PFSK-1 (cell line): ENCODE measurements at regions not wholly inside any gene's neighbourhood (a gene's known extent, or its start where the extent isn't known, plus 50 kb on each side); places are given as distances from the start of the nearest gene placed in this dataset.

Source experiments
- POLR2AphosphoS5 ChIP-seq: IDR thresholded peaks from 2 replicates; pipeline ENCODE4 v1.6.1; 2012; ENCODE audit warnings: low read depth, mild to moderate bottlenecking, control low read depth, low read length, moderate library complexity
- TAF1 ChIP-seq: IDR thresholded peaks from 2 replicates; pipeline ENCODE4 v1.6.1; 2012; ENCODE audit warnings: low read length, control low read depth, borderline replicate concordance; ENCODE audit not compliant: insufficient read depth
- TF ChIP-seq, protein P1 (sequence below), 2 experiments: IDR thresholded peaks; 2 replicates each; pipeline versions ENCODE4 v1.6.1 to v1.8.0; 2011 to 2012; ENCODE audit warnings: low read depth in 2 of 2, low read length in 2 of 2, control low read depth in 1 of 2, inconsistent platforms in 1 of 2, mild to moderate bottlenecking in 1 of 2, moderate library complexity in 1 of 2; ENCODE audit not compliant: insufficient read depth in 1 of 2

DNA sequence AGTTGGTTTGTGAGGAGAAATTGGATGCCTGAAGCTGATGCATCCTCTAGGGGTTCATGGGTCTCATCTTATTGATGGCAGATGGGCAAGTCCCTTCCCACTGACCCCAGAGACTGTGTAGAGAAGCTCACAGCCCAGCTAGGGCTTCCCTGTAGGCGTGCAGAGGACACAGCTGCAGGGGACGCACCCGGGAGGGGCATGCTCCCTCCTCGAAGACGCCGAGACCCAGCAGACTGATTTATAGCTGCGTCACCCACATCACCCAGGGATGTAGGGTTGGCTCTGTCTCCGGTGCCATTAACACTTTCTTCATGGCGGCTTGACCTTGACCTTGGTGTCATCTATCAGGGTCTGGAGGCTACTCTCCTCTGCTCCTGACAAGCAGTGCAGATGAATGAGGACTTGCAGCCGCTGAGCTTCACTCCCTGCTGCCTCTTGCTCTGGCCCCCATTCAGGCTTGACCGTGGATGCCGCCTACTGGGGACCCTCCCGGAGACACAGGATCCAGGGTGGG, 549.7 kb downstream of the TCERG1L start:
- TF ChIP-seq TAF1 = no peak
- TF ChIP-seq, protein P1, sequence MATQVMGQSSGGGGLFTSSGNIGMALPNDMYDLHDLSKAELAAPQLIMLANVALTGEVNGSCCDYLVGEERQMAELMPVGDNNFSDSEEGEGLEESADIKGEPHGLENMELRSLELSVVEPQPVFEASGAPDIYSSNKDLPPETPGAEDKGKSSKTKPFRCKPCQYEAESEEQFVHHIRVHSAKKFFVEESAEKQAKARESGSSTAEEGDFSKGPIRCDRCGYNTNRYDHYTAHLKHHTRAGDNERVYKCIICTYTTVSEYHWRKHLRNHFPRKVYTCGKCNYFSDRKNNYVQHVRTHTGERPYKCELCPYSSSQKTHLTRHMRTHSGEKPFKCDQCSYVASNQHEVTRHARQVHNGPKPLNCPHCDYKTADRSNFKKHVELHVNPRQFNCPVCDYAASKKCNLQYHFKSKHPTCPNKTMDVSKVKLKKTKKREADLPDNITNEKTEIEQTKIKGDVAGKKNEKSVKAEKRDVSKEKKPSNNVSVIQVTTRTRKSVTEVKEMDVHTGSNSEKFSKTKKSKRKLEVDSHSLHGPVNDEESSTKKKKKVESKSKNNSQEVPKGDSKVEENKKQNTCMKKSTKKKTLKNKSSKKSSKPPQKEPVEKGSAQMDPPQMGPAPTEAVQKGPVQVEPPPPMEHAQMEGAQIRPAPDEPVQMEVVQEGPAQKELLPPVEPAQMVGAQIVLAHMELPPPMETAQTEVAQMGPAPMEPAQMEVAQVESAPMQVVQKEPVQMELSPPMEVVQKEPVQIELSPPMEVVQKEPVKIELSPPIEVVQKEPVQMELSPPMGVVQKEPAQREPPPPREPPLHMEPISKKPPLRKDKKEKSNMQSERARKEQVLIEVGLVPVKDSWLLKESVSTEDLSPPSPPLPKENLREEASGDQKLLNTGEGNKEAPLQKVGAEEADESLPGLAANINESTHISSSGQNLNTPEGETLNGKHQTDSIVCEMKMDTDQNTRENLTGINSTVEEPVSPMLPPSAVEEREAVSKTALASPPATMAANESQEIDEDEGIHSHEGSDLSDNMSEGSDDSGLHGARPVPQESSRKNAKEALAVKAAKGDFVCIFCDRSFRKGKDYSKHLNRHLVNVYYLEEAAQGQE (IDR thresholded peaks at IDR 0.05; ENCODE audit: insufficient read depth in 1 of 2, low read depth in 2 of 2, low read length in 2 of 2) = no peak
- no peak for TF ChIP-seq POLR2AphosphoS5
